GM18505 (cell line): ENCODE measurements at regions not wholly inside any gene's neighbourhood (a gene's known extent, or its start where the extent isn't known, plus 50 kb on each side); places are given as distances from the start of the nearest gene placed in this dataset.

Source experiments
- ATAC-seq: cut with Tn5 transposase; IDR thresholded peaks from one replicate; pipeline ENCODE4 v1.9.1; 2021; ENCODE audit not compliant: unreplicated experiment
- POLR2A ChIP-seq: IDR thresholded peaks from 4 replicates; pipeline ENCODE4 v1.6.1; 2011; ENCODE audit warnings: borderline replicate concordance; ENCODE audit not compliant: insufficient read depth, insufficient read length; ENCODE audit errors: extremely low read depth

DNA sequence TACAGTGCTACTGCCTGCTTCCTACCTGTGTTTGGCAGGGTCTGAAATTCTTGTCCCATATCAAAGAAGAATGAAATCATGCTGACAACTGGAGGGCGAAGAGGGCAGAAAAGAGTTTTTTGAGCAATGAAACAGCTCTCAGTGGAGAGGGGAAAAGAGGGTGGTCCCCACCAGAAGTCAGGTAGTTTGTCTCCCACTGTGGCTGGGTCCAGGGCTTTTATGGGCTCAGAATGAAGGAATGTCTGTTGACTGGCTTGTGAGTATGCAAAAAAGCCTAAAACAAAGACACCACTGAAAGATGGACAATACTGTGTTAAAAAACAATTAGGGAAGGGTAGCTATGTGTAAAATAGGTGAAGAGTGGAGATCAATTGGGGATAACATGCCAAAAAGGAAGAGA, 115.0 kb downstream of the ADAM29 start:
- ATAC-seq = no peak
- no peak for TF ChIP-seq POLR2A

DNA sequence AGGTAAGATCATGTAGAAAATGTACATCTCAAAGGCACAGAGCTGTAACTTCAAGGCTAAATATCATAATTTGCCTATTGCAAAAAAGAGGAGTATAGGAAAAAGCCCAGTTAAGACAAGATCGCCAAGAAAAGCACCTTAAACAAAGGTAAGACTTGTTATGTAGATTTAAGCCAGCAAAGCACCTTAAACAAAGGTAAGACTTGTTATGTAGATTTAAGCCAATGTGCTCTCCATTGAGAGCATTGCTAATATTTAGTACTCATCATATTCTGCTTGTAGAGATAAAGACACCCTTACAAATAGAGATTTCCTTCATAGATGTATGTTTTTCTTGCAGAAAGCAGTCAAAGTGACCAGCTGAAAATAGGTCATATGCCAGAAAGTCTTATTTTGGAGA, 115.8 kb downstream of the ADAM29 start:
- no peak for ATAC-seq
- TF ChIP-seq POLR2A = no peak

DNA sequence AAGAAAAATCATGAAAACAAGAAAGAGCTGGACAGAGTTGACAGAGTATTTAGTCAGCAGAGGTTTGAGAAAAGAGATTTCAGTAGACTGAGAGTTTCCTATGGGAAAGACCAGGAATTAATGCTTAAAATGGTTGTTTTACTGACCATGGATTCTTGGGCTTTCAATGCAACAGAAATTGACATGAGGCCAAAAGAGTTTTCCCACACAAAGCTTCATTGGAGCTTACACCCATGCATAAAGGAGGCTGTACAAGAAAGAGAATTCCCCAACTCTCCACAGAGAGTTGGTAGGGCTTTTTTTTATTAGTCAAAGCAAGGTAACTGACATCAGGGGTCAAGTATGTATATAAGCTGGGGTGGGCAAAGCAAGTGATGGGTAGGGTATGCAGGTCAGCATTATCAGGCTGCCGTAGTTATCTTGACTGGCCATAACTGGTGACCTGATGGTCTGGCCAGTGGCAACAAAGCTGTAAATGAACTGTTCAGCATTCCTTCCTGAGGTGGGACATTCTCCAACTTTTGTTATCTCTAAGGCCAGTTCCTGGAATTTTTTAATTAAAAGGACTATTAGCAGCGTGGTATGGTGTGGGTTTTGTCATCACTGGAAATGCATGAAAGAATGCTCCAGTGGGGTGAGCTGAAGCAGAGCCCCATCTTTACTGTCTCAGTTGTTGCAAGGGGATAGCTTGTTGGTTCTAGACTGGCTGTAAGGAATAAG, 117.0 kb downstream of the ADAM29 start:
- no peak for TF ChIP-seq POLR2A
- ATAC-seq = no peak

DNA sequence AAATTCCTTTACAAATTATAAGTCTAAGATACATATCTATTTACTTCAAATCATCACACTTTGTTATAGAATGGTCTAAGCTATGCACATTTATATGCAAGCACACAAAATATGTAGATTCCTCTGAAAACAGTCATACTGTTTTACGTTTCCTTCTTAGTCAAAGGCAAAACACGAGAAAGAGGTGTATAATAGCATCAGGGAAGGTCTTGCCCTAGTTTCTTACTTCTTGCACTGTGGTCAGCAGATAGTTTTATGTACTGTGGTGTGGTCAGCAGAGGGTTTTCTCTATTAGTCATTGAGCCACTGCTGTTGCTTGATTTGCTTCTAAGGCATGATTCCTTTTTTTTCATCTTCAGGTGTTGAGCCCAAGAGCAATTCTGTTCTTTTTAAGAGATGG, 117.7 kb downstream of the ADAM29 start:
- no peak for ATAC-seq
- TF ChIP-seq POLR2A = no peak

DNA sequence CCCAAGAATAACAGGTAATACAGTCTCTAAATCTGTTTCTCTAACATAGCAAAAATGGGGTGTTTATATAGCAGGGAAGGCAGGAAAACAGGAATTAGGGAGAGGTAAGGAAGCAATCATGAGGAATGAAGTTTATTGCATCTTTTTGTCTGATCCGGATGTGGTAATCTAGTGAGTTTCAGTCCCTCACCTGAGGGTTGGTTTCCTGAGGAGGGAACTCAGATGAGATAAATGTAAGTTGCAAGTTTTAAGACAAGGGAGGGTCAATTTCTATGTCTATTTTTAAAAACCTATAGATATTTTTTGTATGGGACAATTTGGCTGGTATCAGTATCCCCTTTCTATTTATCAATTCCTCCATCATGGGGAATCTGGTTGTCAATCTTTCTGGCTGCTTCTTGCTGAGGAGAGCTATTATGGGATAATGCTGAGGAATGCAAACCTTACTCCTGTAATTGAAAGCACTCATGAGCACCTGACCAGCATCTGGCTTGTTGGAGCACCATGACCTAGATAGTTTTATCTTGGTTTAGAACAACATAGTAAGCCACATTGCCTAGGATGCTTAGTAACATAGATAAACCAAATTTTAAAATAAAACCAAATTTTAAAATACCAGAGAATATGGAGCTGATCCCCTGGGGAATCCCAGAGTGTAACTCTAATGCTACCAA, 130.1 kb downstream of the ADAM29 start:
- TF ChIP-seq POLR2A = no peak
- ATAC-seq = no peak

DNA sequence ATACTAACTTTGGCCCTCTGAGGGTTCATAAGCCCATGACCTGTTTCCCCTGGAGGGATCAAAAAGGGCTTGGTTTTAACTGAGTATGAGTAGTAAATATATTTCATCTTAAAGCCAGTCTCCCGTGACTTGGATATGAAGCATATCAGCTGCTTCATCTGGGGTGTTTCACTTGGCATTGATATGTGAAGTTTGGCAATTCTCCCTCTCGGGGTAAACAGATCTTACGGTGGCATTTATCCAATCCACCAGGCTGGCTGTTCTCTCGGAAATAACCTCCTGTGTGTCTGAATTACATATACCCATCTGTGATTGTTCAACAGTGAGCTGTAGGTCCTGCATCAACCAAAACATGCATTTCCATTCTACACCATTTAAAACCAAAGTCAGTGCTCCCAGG, 130.7 kb downstream of the ADAM29 start:
- no peak for TF ChIP-seq POLR2A
- ATAC-seq = no peak

DNA sequence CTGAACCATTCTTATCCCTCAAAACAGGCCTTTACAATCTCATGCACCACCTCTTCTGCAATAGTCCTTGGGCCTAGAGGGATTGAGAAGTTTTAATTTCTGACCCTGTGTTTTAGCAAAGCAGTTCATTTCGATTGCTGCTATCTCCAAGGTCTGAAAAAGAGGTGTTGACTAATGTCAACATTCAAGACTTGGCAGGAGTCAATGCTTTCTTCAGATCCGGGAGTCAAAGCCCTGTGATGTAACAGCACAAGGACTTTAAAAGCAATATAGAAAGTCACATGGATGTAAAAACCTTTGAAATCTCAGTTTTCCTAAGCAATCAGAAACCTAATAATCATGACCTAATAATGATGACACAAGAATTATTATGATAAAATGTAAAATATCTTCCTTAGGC, 133.8 kb downstream of the ADAM29 start:
- no peak for ATAC-seq
- no peak for TF ChIP-seq POLR2A

DNA sequence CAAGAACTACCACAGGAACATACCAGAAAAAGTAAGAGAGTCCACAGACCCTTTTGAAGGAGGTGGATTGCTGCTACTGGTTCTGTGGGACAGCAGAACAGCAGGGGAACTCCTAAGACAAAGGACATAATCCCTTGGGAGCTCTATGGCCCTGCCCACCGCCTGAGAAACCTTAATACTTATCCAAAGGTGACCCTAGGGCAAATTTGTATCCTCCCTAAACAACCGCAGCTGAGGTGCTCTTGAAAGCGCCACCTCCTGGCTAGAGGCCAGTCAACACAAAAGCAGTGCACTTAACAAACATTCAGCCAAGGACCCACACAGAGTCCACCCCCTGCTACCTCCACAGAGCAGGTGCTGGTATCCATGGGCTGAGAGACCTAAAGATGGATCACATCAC, 136.8 kb downstream of the ADAM29 start:
- no peak for TF ChIP-seq POLR2A
- no peak for ATAC-seq

DNA sequence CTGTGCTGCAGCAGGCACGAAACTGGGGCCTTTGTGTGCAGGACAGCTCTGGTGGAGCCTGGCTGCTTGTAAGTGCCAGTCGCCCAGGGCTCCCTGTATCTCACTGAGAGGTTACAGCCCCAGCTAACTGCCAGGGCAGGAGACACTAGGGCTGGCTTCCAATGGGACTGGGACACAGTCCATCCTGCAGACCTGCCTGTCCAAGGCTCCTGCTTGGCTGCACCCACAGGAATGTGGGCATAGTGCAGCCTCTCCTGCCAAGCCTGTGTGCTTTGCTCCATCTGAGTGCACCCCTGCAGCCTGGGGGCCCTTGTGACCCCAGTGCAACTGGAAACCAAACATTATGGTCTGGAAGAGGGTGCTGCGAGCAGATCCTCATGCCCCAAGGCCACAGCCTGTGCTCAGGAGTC, 144.0 kb downstream of the ADAM29 start:
- no peak for TF ChIP-seq POLR2A
- no peak for ATAC-seq

DNA sequence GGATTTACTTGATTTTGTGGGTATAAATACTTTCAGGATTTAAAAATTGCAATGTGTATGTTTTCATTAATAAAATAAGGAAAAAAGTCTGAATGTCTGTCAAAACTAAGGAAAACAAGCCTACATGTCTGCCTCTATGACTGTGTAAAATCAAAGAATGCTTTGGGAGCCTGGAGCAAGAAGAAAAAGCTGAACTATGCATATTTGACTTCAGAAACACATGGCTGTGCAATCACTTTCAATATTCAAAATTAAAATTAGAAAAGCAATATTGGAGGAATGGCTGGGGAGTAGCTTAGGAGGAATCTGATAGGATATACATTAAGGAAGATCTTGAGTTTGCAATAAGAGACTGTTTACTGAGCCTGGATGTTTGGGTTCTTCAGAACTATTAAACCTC, 147.1 kb downstream of the ADAM29 start:
- no peak for TF ChIP-seq POLR2A

DNA sequence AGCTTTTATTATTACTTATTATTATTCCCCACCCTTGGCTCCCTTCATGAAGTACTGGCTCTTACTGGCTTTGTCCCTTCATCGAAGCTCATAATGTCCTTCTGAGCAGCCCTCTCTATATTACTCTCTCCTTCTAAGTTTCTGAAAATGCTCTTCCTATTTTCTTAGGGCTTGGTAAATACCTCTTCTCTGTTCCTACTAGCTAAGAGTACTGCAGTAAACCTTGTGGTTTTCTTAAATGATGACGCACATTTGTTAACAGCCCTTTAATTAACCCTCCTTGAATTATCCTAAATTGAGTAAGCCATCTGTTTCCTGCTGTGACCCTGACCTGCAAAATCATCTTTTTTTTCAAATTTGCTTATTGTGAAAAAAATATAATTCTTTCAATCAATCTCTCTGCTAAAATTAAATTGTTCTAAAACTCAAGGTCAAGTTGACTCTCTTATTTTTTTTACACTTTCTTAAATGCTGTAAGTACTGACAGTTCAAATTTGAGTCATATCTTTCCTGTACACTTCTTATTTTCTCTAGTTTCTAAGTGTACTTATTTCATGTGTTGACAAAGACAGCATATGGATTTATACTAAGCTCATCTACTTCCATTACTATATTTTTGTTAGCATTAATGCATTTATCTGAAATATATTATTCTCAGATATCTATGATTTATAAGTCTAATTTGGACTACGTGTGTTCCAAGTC, 148.9 kb downstream of the ADAM29 start:
- TF ChIP-seq POLR2A = no peak
- no peak for ATAC-seq

More for the DNA sequence above, 147.1 kb downstream of the ADAM29 start:
- ATAC-seq = no peak

DNA sequence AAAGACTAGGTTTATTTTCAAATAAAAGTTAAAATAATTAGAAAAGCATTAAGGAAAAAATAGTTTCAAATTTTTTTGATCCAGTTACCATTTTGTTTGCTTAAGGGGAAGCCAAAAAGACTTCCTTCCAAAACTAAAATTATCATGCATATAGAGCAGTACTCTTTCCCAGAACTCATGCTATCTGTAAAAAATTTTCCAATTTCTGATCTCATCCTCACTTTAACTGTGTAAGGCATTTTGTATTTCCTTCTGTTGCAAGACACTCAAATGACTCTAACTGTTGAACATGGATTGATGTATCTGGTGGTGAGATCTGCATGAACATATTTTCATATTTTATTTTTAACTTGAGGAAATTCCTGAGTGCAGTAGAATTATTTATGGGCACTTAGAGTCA, 150.1 kb downstream of the ADAM29 start:
- no peak for TF ChIP-seq POLR2A

DNA sequence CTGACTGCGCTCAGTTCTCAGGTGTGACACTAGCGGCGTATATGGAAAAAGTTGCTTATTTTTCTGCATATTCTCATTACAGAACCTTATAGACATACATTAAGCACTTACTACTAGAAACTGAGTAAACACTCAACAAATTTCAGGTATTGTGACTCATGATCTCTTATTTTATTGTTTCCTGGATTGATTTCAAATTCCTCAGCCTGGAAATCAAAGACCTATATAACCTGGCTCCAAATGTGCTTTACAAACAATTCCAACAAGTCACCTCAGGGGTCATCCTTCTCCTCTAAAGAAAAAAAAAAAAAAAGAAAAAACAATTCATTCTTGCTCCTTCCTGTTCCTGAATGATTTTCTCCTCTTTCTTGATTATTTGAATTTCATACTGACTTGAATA, 152.3 kb downstream of the ADAM29 start:
- no peak for TF ChIP-seq POLR2A
- ATAC-seq = no peak

More for the DNA sequence above, 150.1 kb downstream of the ADAM29 start:
- no peak for ATAC-seq

DNA sequence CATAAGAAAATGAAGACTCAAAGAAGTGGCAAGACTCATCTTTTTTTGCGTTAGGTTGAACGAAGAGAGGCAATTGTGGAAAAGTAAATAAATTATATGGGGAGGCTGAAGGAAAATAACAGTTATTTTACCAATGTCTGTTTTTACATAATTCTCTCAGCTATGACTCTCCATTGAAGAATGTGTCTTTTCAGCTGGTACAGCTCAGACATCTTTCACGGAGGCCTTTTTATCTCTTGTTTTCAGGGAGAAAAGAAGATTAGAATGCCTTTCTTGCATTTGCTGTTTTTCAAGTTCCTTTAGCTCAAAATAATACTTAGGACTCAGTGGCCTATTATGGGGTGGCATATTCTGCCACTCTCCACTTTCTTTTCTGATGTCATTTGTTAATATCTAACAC, 153.0 kb downstream of the ADAM29 start:
- TF ChIP-seq POLR2A = no peak
- no peak for ATAC-seq
